ENCODE measurements at regions not wholly inside any gene's neighbourhood (a gene's known extent, or its start where the extent isn't known, plus 50 kb on each side); places are given as distances from the start of the nearest gene placed in this dataset.

DNA sequence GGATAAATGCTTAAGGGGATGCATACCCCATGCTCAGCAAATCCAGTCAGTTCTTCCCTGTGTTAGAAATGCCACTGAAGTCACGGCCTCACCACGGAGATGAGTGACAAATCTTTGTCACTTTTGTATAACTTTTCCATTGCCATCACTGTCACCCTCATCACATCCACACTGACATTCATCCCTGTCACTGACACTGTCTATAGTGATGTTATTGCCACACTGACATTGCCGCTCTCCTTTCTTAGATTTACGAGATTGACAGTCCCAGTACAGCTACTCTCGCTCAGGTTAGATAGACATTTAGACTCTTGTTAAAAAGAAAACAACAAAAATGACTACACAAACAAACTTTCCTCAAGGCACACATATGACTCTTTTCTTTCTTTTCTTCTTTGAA lies 910.7 kb upstream of the CNTN5 start:
- Histone ChIP-seq H3K4me3 (replicated peaks in 1 of 3; ENCODE audit: insufficient read depth in 1 of 3, low read depth in 1 of 3, low read length in 3 of 3) (no peak overlapping the region), H3K4me1 (ENCODE audit: control insufficient read depth, extremely low read depth, insufficient read depth, low read length) (no peaks in the 10 kb centered on the region), H4K20me1 (replicated peaks; ENCODE audit: control insufficient read depth, extremely low read depth, insufficient read depth, low read length) (no peaks in the 10 kb centered on the region), H3K27ac (ENCODE audit: insufficient read depth, low read depth, low read length) (no peak overlapping the region), H3K9me3 (replicated peaks; ENCODE audit: control insufficient read depth, insufficient read depth, low read length) (no peaks in the 10 kb centered on the region), H3K4me2 (ENCODE audit: insufficient read depth, low read length) (no peak overlapping the region), H3K27me3 (ENCODE audit: control insufficient read depth in 2 of 2, insufficient read depth in 2 of 2, low read length in 2 of 2) (no peaks in the 10 kb centered on the region), H3K36me3 (ENCODE audit: control insufficient read depth in 2 of 2, extremely low read depth in 1 of 2, insufficient read depth in 2 of 2, low read length in 2 of 2) (no peaks in the 10 kb centered on the region), H2AFZ (ENCODE audit: low read depth, low read length) (no peak overlapping the region), H3K79me2 (ENCODE audit: control insufficient read depth, insufficient read depth, low read length) (no peaks in the 10 kb centered on the region), H3K9me1 (replicated peaks; ENCODE audit: control insufficient read depth, extremely low read depth, insufficient read depth, low read length) (no peaks in the 10 kb centered on the region), H3K9ac (replicated peaks; ENCODE audit: extremely low read depth, insufficient read depth, low read length) (no peak overlapping the region)
- no peak for DNase-seq (ENCODE audit: low read depth, low spot score)
- ChIA-PET CTCF (no interaction called here), POLR2A (no interaction called here)
- intact Hi-C loops (cut with micrococcal nuclease) (no loop called here), dilution Hi-C loops (cut with MboI; ENCODE audit: extremely low pct_ligation_motif_present, low sequenced_read_pairs) (no loop called here)
- FAIRE-seq, result no peak
- TF ChIP-seq EZH2 (IDR thresholded peaks at IDR 0.05; ENCODE audit: borderline replicate concordance, low read depth, low read length, severe bottlenecking) (no peak), JUN (IDR thresholded peaks at IDR 0.05; ENCODE audit: borderline replicate concordance, insufficient read depth, insufficient read length, low read depth) (no peak), POLR2A (IDR thresholded peaks at IDR 0.05; ENCODE audit: low read depth, low read length) (no peak), GATA2 (IDR thresholded peaks at IDR 0.05; ENCODE audit: insufficient read depth, insufficient read length, low read depth, low read length) (no peak), FOS (IDR thresholded peaks at IDR 0.05; ENCODE audit: borderline replicate concordance, insufficient read depth, low read length) (no peak), CTCF (IDR thresholded peaks at IDR 0.05; ENCODE audit: extremely low read depth in 1 of 2, insufficient read depth in 1 of 2, low read depth in 1 of 2, low read length in 2 of 2) (no peak), MYC (IDR thresholded peaks at IDR 0.05; ENCODE audit: low read depth, low read length) (no peak)
- TF ChIP-seq, protein P1, sequence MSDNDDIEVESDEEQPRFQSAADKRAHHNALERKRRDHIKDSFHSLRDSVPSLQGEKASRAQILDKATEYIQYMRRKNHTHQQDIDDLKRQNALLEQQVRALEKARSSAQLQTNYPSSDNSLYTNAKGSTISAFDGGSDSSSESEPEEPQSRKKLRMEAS (IDR thresholded peaks at IDR 0.05; ENCODE audit: insufficient read depth, insufficient read length), result no peak
- BruUV-seq (replicated peaks), result no TSS peak

All from endothelial cell of umbilical vein (primary cell).